Activated naive CD8-positive, alpha-beta T cell (primary cell): ENCODE measurements at regions not wholly inside any gene's neighbourhood (a gene's known extent, or its start where the extent isn't known, plus 50 kb on each side); places are given as distances from the start of the nearest gene placed in this dataset.

Experiments
- H3K27ac Mint-ChIP-seq: one replicate; pipeline ENCODE4 v1.8.0; 2021; ENCODE audit warnings: mixed read lengths
- H3K27me3 Mint-ChIP-seq: one replicate; pipeline ENCODE4 v1.8.0; 2021; ENCODE audit warnings: mixed read lengths
- H3K36me3 Mint-ChIP-seq: one replicate; pipeline ENCODE4 v1.8.0; 2021; ENCODE audit warnings: mixed read lengths
- H3K4me1 Mint-ChIP-seq: one replicate; pipeline ENCODE4 v1.8.0; 2021; ENCODE audit warnings: low read depth, mixed read lengths
- H3K4me3 Mint-ChIP-seq: one replicate; pipeline ENCODE4 v1.8.0; 2021; ENCODE audit warnings: mild to moderate bottlenecking, mixed read lengths
- H3K9me3 Mint-ChIP-seq: one replicate; pipeline ENCODE4 v1.8.0; 2021; ENCODE audit warnings: low read depth, mixed read lengths

GRCh38 chr6:114465511-114465910 is 122.7 kb upstream of the HS3ST5 start:
- no peaks in the 10 kb centered on the region for H3K4me1 Mint-ChIP-seq
- H3K36me3 Mint-ChIP-seq = no peaks in the 10 kb centered on the region
- H3K27me3 Mint-ChIP-seq = no peaks in the 10 kb centered on the region
- H3K4me3 Mint-ChIP-seq = no peak overlapping the region
- H3K27ac Mint-ChIP-seq = no peak overlapping the region
- H3K9me3 Mint-ChIP-seq = peaks cover 3% of the 10 kb centered on the region

- Mint-ChIP-seq H3K36me3 (no peaks in the 10 kb centered on the region), H3K4me3 (no peak overlapping the region), H3K27me3 (no peaks in the 10 kb centered on the region), H3K9me3 (peaks cover 3% of the 10 kb centered on the region), H3K4me1 (no peaks in the 10 kb centered on the region), H3K27ac (no peak overlapping the region)
These were observed 111.0 kb upstream of the HS3ST5 start for GRCh38 chr6:114453737-114454276.

DNA sequence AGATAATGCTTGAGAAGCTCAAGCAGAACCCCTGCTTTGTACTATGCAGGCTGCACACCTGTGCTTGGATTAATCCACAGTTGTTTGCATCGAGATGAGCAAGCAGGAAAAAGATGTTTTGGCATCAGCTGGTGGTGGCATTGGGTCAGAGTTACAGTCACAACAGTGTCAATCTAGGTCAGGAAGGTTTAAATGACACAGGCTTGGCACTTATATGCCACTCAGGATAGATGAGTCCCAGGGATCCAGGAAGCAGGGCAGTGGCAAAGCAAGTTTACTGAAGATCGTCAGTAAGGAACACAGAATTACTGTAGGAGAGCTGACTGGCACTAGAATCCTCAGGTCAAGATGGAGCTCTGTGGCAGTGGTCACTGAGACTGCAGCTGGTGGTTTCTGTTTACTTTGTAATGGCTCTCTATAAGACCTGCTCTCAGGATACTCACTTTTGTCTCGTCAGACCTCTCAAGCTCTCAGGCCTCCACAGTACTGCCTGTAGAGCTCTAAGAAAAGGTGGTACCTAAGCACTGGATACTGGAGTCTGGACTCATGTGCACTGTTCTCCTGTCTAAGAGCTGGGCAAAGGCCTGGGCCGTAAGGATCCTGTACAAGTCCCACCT is 110.1 kb upstream of the HS3ST5 start:
- Mint-ChIP-seq H3K4me1 (no peaks in the 10 kb centered on the region), H3K4me3 (no peak overlapping the region), H3K27ac (no peak overlapping the region), H3K9me3 (peaks cover 3% of the 10 kb centered on the region), H3K36me3 (no peaks in the 10 kb centered on the region), H3K27me3 (no peaks in the 10 kb centered on the region)

GRCh38 chr6:114450631-114451030 is 107.8 kb upstream of the HS3ST5 start:
- Mint-ChIP-seq H3K4me3 (no peak overlapping the region), H3K27me3 (no peaks in the 10 kb centered on the region), H3K4me1 (no peaks in the 10 kb centered on the region), H3K9me3 (no peaks in the 10 kb centered on the region), H3K36me3 (no peaks in the 10 kb centered on the region), H3K27ac (no peak overlapping the region)

GRCh38 chr6:114449659-114450058 is 106.8 kb upstream of the HS3ST5 start:
- Mint-ChIP-seq H3K4me3 (no peak overlapping the region), H3K36me3 (no peaks in the 10 kb centered on the region), H3K27me3 (no peaks in the 10 kb centered on the region), H3K9me3 (no peaks in the 10 kb centered on the region), H3K27ac (no peak overlapping the region), H3K4me1 (no peaks in the 10 kb centered on the region)

DNA sequence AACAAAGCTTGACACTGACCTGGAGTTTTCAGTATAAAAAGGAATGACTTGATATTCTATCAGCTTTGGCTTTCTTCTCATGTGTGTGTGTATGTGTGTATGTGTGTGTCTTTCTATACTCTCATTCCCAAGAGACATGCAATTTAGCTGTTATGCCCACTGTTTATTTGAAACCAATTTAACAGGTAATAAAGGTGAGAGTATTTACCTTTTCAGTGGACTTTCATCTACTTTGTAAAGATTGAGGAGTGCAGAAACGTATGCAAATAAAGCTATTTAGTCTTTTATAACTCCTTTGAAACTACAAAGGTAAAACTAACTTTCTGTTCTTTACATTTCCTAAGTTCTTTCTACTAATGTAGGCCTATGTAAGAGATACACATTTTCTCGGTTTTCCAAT is 103.5 kb upstream of the HS3ST5 start:
- Mint-ChIP-seq H3K4me1 (no peaks in the 10 kb centered on the region), H3K27ac (no peak overlapping the region), H3K9me3 (no peaks in the 10 kb centered on the region), H3K4me3 (no peak overlapping the region), H3K27me3 (no peaks in the 10 kb centered on the region), H3K36me3 (no peaks in the 10 kb centered on the region)

DNA sequence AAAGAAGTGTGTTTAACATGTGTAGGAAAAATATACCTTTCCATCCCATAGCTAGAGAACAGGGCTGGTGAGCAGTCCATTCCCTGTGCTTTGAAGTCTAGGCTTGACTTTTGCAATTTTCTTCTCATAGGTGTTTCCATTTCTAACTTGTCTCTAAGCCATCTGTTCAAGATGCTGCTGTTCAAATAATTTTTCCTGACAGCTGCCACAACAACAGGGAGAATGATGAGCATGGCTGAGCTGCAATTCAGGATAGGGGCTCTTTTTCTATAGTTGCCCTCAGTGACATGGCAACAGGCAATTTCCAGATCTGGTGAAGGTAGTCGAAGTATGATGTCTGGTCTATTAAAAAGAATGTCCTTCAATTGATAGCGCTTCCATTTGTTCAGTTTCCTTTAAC is 103.0 kb upstream of the HS3ST5 start:
- no peak overlapping the region for H3K4me3 Mint-ChIP-seq
- no peaks in the 10 kb centered on the region for H3K4me1 Mint-ChIP-seq
- H3K9me3 Mint-ChIP-seq = no peaks in the 10 kb centered on the region
- no peaks in the 10 kb centered on the region for H3K27me3 Mint-ChIP-seq
- no peak overlapping the region for H3K27ac Mint-ChIP-seq
- H3K36me3 Mint-ChIP-seq = no peaks in the 10 kb centered on the region

- Mint-ChIP-seq H3K4me3 (no peak overlapping the region), H3K27me3 (peaks cover 6% of the 10 kb centered on the region), H3K4me1 (no peaks in the 10 kb centered on the region), H3K9me3 (peaks cover 4% of the 10 kb centered on the region), H3K27ac (no peak overlapping the region), H3K36me3 (no peaks in the 10 kb centered on the region)
These were observed 96.6 kb upstream of the HS3ST5 start for GRCh38 chr6:114439411-114439810.

- H3K27ac Mint-ChIP-seq = no peak overlapping the region
- H3K4me3 Mint-ChIP-seq = no peak overlapping the region
- peaks cover 6% of the 10 kb centered on the region for H3K27me3 Mint-ChIP-seq
These were observed 94.4 kb upstream of the HS3ST5 start for GRCh38 chr6:114437235-114437634.

GRCh38 chr6:114436691-114437090 is 93.9 kb upstream of the HS3ST5 start:
- no peaks in the 10 kb centered on the region for H3K4me1 Mint-ChIP-seq
- H3K27me3 Mint-ChIP-seq = peaks cover 6% of the 10 kb centered on the region
- peaks cover 4% of the 10 kb centered on the region for H3K9me3 Mint-ChIP-seq
- H3K27ac Mint-ChIP-seq = no peak overlapping the region
- H3K36me3 Mint-ChIP-seq = no peaks in the 10 kb centered on the region
- H3K4me3 Mint-ChIP-seq = no peak overlapping the region

More at GRCh38 chr6:114437235-114437634, 94.4 kb upstream of the HS3ST5 start:
- H3K36me3 Mint-ChIP-seq = no peaks in the 10 kb centered on the region
- H3K9me3 Mint-ChIP-seq = peaks cover 4% of the 10 kb centered on the region
- no peaks in the 10 kb centered on the region for H3K4me1 Mint-ChIP-seq

- Mint-ChIP-seq H3K27ac (no peak overlapping the region), H3K36me3 (no peaks in the 10 kb centered on the region), H3K9me3 (peaks cover 4% of the 10 kb centered on the region), H3K27me3 (peaks cover 6% of the 10 kb centered on the region), H3K4me3 (no peak overlapping the region), H3K4me1 (no peaks in the 10 kb centered on the region)
These were observed 93.2 kb upstream of the HS3ST5 start for GRCh38 chr6:114435985-114436384.

GRCh38 chr6:114432400-114432799 is 89.6 kb upstream of the HS3ST5 start:
- no peaks in the 10 kb centered on the region for H3K4me1 Mint-ChIP-seq
- no peaks in the 10 kb centered on the region for H3K36me3 Mint-ChIP-seq
- H3K27me3 Mint-ChIP-seq = peaks cover 1% of the 10 kb centered on the region
- H3K9me3 Mint-ChIP-seq = no peaks in the 10 kb centered on the region
- no peak overlapping the region for H3K27ac Mint-ChIP-seq
- no peak overlapping the region for H3K4me3 Mint-ChIP-seq

DNA sequence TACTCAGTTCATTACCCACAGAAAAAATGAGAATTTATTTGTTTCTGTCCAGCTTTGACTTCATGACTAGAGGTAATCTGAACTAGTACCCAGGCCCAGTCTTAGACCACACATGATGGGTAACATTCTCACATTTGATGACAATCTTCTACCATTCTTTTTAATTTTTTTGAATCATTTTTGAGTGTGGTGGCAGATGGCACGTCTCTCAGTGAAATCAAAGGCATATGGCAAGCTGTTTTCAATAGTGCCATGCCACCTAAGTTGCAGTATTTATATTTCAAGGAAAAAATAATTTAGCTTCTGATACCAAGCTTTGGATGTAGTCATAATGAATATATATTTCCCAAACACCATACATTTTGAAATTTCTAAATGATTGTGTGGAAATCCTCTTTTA is 88.8 kb upstream of the HS3ST5 start:
- no peak overlapping the region for H3K27ac Mint-ChIP-seq
- H3K9me3 Mint-ChIP-seq = no peaks in the 10 kb centered on the region
- no peaks in the 10 kb centered on the region for H3K4me1 Mint-ChIP-seq
- no peaks in the 10 kb centered on the region for H3K27me3 Mint-ChIP-seq
- no peaks in the 10 kb centered on the region for H3K36me3 Mint-ChIP-seq
- H3K4me3 Mint-ChIP-seq = no peak overlapping the region

- no peak overlapping the region for H3K4me3 Mint-ChIP-seq
- no peaks in the 10 kb centered on the region for H3K27me3 Mint-ChIP-seq
- no peaks in the 10 kb centered on the region for H3K36me3 Mint-ChIP-seq
- no peak overlapping the region for H3K27ac Mint-ChIP-seq
- H3K4me1 Mint-ChIP-seq = no peaks in the 10 kb centered on the region
- H3K9me3 Mint-ChIP-seq = no peaks in the 10 kb centered on the region
These were observed 87.8 kb upstream of the HS3ST5 start for GRCh38 chr6:114430534-114431124.

DNA sequence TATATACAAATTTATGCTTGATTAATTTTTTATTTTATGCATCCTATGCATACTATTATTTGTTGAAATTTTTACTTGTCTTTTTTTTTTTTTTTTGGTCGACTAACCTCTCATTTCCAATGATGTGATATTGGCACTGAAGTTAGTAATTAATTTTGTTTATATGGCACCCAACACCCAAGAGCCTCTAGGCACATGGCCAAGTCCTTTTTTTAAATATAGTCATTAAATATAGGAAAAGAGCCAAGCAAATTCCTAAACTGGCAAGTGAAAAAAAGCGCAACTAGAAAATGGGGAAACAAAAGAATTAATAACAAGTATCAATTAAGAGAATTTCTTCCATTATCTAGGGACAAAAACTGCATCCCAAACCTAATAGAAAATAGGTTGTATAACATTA is 85.5 kb upstream of the HS3ST5 start:
- Mint-ChIP-seq H3K27ac (no peak overlapping the region), H3K9me3 (peaks cover 4% of the 10 kb centered on the region), H3K36me3 (no peaks in the 10 kb centered on the region), H3K27me3 (peaks cover 3% of the 10 kb centered on the region), H3K4me1 (no peaks in the 10 kb centered on the region), H3K4me3 (no peak overlapping the region)

- no peak overlapping the region for H3K4me3 Mint-ChIP-seq
- no peak overlapping the region for H3K27ac Mint-ChIP-seq
- peaks cover 4% of the 10 kb centered on the region for H3K9me3 Mint-ChIP-seq
- peaks cover 3% of the 10 kb centered on the region for H3K27me3 Mint-ChIP-seq
- H3K4me1 Mint-ChIP-seq = no peaks in the 10 kb centered on the region
- H3K36me3 Mint-ChIP-seq = no peaks in the 10 kb centered on the region
These were observed 78.4 kb upstream of the HS3ST5 start for GRCh38 chr6:114421199-114421598.
